PC-3 (cell line): ENCODE measurements at regions not wholly inside any gene's neighbourhood (a gene's known extent, or its start where the extent isn't known, plus 50 kb on each side); places are given as distances from the start of the nearest gene placed in this dataset.

ENCODE experiments used
- CTCF ChIP-seq: fragments of 300-600 bp; sonication (generic); conservative IDR thresholded peaks from 2 replicates; pipeline ENCODE4 v1.5.1; 2017; ENCODE audit warnings: antibody characterized with exemption, low read depth, mild to moderate bottlenecking, low read length
- EZH2 ChIP-seq: fragments of 300-600 bp; sonication (generic); IDR thresholded peaks from one replicate; pipeline ENCODE4 v1.6.1; 2017; ENCODE audit warnings: antibody characterized with exemption, mild to moderate bottlenecking, low read length; ENCODE audit not compliant: unreplicated experiment
- EZH2phosphoT487 ChIP-seq: fragments of 300-600 bp; sonication (generic); IDR thresholded peaks from 2 replicates; pipeline ENCODE4 v1.6.1; 2018; ENCODE audit warnings: mild to moderate bottlenecking, antibody characterized with exemption, low read length, borderline replicate concordance

GRCh38 chr20:6241591-6241990 is 118.8 kb upstream of the FERMT1 start:
- no peak for TF ChIP-seq CTCF
- no peak for TF ChIP-seq EZH2
- TF ChIP-seq EZH2phosphoT487, result no peak
